Eye (tissue), 1 donor: ENCODE measurements at regions not wholly inside any gene's neighbourhood (a gene's known extent, or its start where the extent isn't known, plus 50 kb on each side); places are given as distances from the start of the nearest gene placed in this dataset.

Experiments
- DNase-seq: peaks from one replicate; pipeline ENCODE4 v3.0.0-alpha.2; 2015

- DNase-seq = no peak
Measured at GRCh38 chr11:130744794-130745193, 171.5 kb downstream of the SNX19 start.

GRCh38 chr11:130749216-130749615 lies 167.1 kb downstream of the SNX19 start:
- no peak for DNase-seq

GRCh38 chr11:130760515-130761125 lies 155.7 kb downstream of the SNX19 start:
- no peak for DNase-seq

GRCh38 chr11:130761560-130762220 lies 154.6 kb downstream of the SNX19 start:
- no peak for DNase-seq

- no peak for DNase-seq
Measured at GRCh38 chr11:130762638-130763037, 153.6 kb downstream of the SNX19 start.

- DNase-seq = no peak
Measured at GRCh38 chr11:130763087-130763980, 152.9 kb downstream of the SNX19 start.

GRCh38 chr11:130765406-130765805 lies 150.9 kb downstream of the SNX19 start:
- DNase-seq = no peak

GRCh38 chr11:130765951-130766649 lies 150.2 kb downstream of the SNX19 start:
- no peak for DNase-seq

GRCh38 chr11:130766650-130767565 lies 149.4 kb downstream of the SNX19 start:
- no peak for DNase-seq

GRCh38 chr11:130769782-130770535 lies 146.3 kb downstream of the SNX19 start:
- no peak for DNase-seq

- no peak for DNase-seq
Measured at GRCh38 chr11:130771708-130772107, 144.6 kb downstream of the SNX19 start.

- peak; percentile 51 for DNase-seq
Measured at GRCh38 chr11:130772266-130773227, 143.7 kb downstream of the SNX19 start.

GRCh38 chr11:130773244-130773820 lies 142.9 kb downstream of the SNX19 start:
- no peak for DNase-seq

GRCh38 chr11:130774703-130775102 lies 141.6 kb downstream of the SNX19 start:
- no peak for DNase-seq

GRCh38 chr11:130775306-130776060 lies 140.8 kb downstream of the SNX19 start:
- DNase-seq = no peak

- DNase-seq = no peak
Measured at GRCh38 chr11:130776061-130776419, 140.2 kb downstream of the SNX19 start.

- DNase-seq = no peak
Measured at GRCh38 chr11:130778026-130778425, 138.3 kb downstream of the SNX19 start.

GRCh38 chr11:130778705-130779104 lies 137.6 kb downstream of the SNX19 start:
- no peak for DNase-seq

- DNase-seq = no peak
Measured at GRCh38 chr11:130779267-130779666, 137.0 kb downstream of the SNX19 start.
